ENCODE measurements at regions not wholly inside any gene's neighbourhood (a gene's known extent, or its start where the extent isn't known, plus 50 kb on each side); places are given as distances from the start of the nearest gene placed in this dataset.

GRCh38 chr15:96817900-96818299 lies 487.4 kb downstream of the NR2F2 start:
- Histone ChIP-seq H3K4me1 (ENCODE audit: low read depth) (peaks cover 3% of the 10 kb centered on the region), H3K27ac (no peak overlapping the region), H3K9me3 (ENCODE audit: low read depth) (no peaks in the 10 kb centered on the region), H3K4me3 (no peak overlapping the region), H3K36me3 (no peaks in the 10 kb centered on the region), H3K27me3 (no peaks in the 10 kb centered on the region)
- no peak for TF ChIP-seq CTCF (IDR thresholded peaks at IDR 0.05; ENCODE audit: low read depth, low read length)
- DNase-seq (ENCODE audit: low read depth in 1 of 2, low spot score in 1 of 2), result no peak

GRCh38 chr15:96818861-96819260 lies 488.4 kb downstream of the NR2F2 start:
- DNase-seq (ENCODE audit: low read depth in 1 of 2, low spot score in 1 of 2), result no peak
- Histone ChIP-seq H3K4me3 (no peak overlapping the region), H3K36me3 (no peaks in the 10 kb centered on the region), H3K4me1 (ENCODE audit: low read depth) (peaks cover 3% of the 10 kb centered on the region), H3K27me3 (no peaks in the 10 kb centered on the region), H3K9me3 (ENCODE audit: low read depth) (no peaks in the 10 kb centered on the region), H3K27ac (no peak overlapping the region)
- TF ChIP-seq CTCF (IDR thresholded peaks at IDR 0.05; ENCODE audit: low read depth, low read length), result no peak

- no peak for DNase-seq (ENCODE audit: low read depth in 1 of 2, low spot score in 1 of 2)
- Histone ChIP-seq H3K36me3 (no peaks in the 10 kb centered on the region), H3K4me1 (ENCODE audit: low read depth) (peaks cover 8% of the 10 kb centered on the region)
Measured at GRCh38 chr15:96827981-96828380, 497.5 kb downstream of the NR2F2 start.

GRCh38 chr15:96837241-96837970 lies 506.9 kb downstream of the NR2F2 start:
- H3K27me3 ChIP-seq, result no peaks in the 10 kb centered on the region
- no peaks in the 10 kb centered on the region for H3K36me3 ChIP-seq
- no peaks in the 10 kb centered on the region for H3K4me1 ChIP-seq (ENCODE audit: low read depth)
- H3K9me3 ChIP-seq (ENCODE audit: low read depth), result no peaks in the 10 kb centered on the region
- TF ChIP-seq CTCF (IDR thresholded peaks at IDR 0.05; ENCODE audit: low read depth, low read length), result no peak
- DNase-seq (ENCODE audit: low read depth in 1 of 2, low spot score in 1 of 2), result no peak
- no peak overlapping the region for H3K27ac ChIP-seq
- no peak overlapping the region for H3K4me3 ChIP-seq

More at GRCh38 chr15:96827981-96828380, 497.5 kb downstream of the NR2F2 start:
- Histone ChIP-seq H3K27me3 (peaks cover 4% of the 10 kb centered on the region), H3K4me3 (no peak overlapping the region), H3K27ac (no peak overlapping the region), H3K9me3 (ENCODE audit: low read depth) (no peaks in the 10 kb centered on the region)
- TF ChIP-seq CTCF (IDR thresholded peaks at IDR 0.05; ENCODE audit: low read depth, low read length), result no peak

GRCh38 chr15:96838081-96838480 lies 507.6 kb downstream of the NR2F2 start:
- peak in 1 of 2 donors; percentile 4 for DNase-seq (ENCODE audit: low read depth in 1 of 2, low spot score in 1 of 2)
- TF ChIP-seq CTCF (IDR thresholded peaks at IDR 0.05; ENCODE audit: low read depth, low read length), result no peak
- Histone ChIP-seq H3K27me3 (no peaks in the 10 kb centered on the region), H3K27ac (no peak overlapping the region), H3K36me3 (no peaks in the 10 kb centered on the region), H3K4me3 (no peak overlapping the region), H3K9me3 (ENCODE audit: low read depth) (no peaks in the 10 kb centered on the region), H3K4me1 (ENCODE audit: low read depth) (no peaks in the 10 kb centered on the region)
